ENCODE measurements at regions not wholly inside any gene's neighbourhood (a gene's known extent, or its start where the extent isn't known, plus 50 kb on each side); places are given as distances from the start of the nearest gene placed in this dataset.

- CTCF ChIA-PET = no interaction called here
Observed at GRCh38 chr21:35338881-35339632, 290.0 kb upstream of the RUNX1 start.

DNA sequence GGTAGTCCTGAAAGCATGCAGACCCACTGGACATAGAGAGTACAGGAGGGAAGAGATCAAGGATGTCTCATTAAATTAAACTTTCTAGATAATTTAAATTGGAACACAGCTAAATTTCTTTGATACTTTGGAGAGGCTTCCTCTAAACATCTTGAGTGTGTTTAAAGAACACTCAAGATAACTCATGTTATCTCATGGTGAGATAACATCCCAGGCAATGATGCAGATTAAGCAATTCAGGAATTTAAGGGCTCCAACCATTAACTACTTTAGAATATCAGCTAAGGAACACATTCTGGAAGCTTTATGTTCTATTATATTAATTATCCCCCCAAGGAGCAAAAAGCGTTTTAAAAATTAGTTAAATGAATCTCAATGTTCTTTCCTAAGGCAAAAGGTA lies 289.2 kb upstream of the RUNX1 start:
- CTCF ChIA-PET = no interaction called here
- H3K4me1 ChIP-seq (ENCODE audit: control insufficient read depth in 1 of 2, insufficient read depth in 2 of 2, low read depth in 1 of 2, low read length in 1 of 2) = no peaks in the 10 kb centered on the region; a peak in 1 of 4 replicates
- no peaks in the 10 kb centered on the region for H3K9me2 ChIP-seq
- H3K79me2 ChIP-seq (ENCODE audit: insufficient read depth) = no peaks in the 10 kb centered on the region
- no peaks in the 10 kb centered on the region for H3K36me3 ChIP-seq (replicated peaks in 1 of 2; ENCODE audit: control insufficient read depth in 1 of 2, insufficient read depth in 2 of 2, low read length in 1 of 2)
- H3F3A ChIP-seq (replicated peaks; ENCODE audit: insufficient read depth) = no peaks in the 10 kb centered on the region
- DNase-seq = no peak
- H4K20me1 ChIP-seq (ENCODE audit: insufficient read depth) = no peaks in the 10 kb centered on the region
- no peak overlapping the region for H3K27ac ChIP-seq (ENCODE audit: low read depth in 2 of 2, low read length in 1 of 2)
- no peak for TF ChIP-seq FOXM1 (IDR thresholded peaks at IDR 0.05; ENCODE audit: low read depth)
- no peak for TF ChIP-seq MXI1 (IDR thresholded peaks at IDR 0.05; ENCODE audit: low read depth, low read length)
- no peak for TF ChIP-seq RAD21 (IDR thresholded peaks at IDR 0.05; ENCODE audit: low read length)
- no peak for TF ChIP-seq JUND (IDR thresholded peaks at IDR 0.05)
- no peak for TF ChIP-seq RXRA (IDR thresholded peaks at IDR 0.05; ENCODE audit: borderline replicate concordance, low read depth)
- no peak for TF ChIP-seq EP300 (IDR thresholded peaks at IDR 0.05; ENCODE audit: borderline replicate concordance in 1 of 2, low read depth in 1 of 2, low read length in 1 of 2)
- no peak for TF ChIP-seq SIN3A (IDR thresholded peaks at IDR 0.05; ENCODE audit: borderline replicate concordance, low read depth, low read length)
- no peak for TF ChIP-seq POLR2AphosphoS5 (IDR thresholded peaks at IDR 0.05; ENCODE audit: low read depth, low read length)
- no peak for TF ChIP-seq YY1 (IDR thresholded peaks at IDR 0.05; ENCODE audit: low read depth)
- TF ChIP-seq TEAD4 (IDR thresholded peaks at IDR 0.05; ENCODE audit: borderline replicate concordance, insufficient read depth) = no peak
- TF ChIP-seq SMC3 (IDR thresholded peaks at IDR 0.05; ENCODE audit: low read depth, low read length) = no peak
- WGBS (ENCODE audit: low lambda C conversion rate) = 54% methylated on average over 1 of the region's 1 CpG
- H3K4me2 ChIP-seq = no peak overlapping the region
- no peaks in the 10 kb centered on the region for H3K9me3 ChIP-seq
- H2AFZ ChIP-seq (ENCODE audit: low read depth) = no peak overlapping the region
- H3K27me3 ChIP-seq (ENCODE audit: insufficient read depth) = no peaks in the 10 kb centered on the region
- H3K4me3 ChIP-seq (ENCODE audit: low read depth in 2 of 2, low read length in 1 of 2) = no peak overlapping the region
- POLR2A ChIA-PET = no interaction called here
- no peak overlapping the region for H3K9ac ChIP-seq

More at GRCh38 chr21:35338881-35339632, 290.0 kb upstream of the RUNX1 start:
- no peaks in the 10 kb centered on the region for H3K36me3 ChIP-seq (replicated peaks in 1 of 2; ENCODE audit: control insufficient read depth in 1 of 2, insufficient read depth in 2 of 2, low read length in 1 of 2)
- no peaks in the 10 kb centered on the region for H3K27me3 ChIP-seq (ENCODE audit: insufficient read depth)
- H3K4me1 ChIP-seq (ENCODE audit: control insufficient read depth in 1 of 2, insufficient read depth in 2 of 2, low read depth in 1 of 2, low read length in 1 of 2) = no peaks in the 10 kb centered on the region; a peak in 1 of 4 replicates
- no peak overlapping the region for H3K4me3 ChIP-seq (ENCODE audit: low read depth in 2 of 2, low read length in 1 of 2)
- H3K4me2 ChIP-seq = no peak overlapping the region
- no peaks in the 10 kb centered on the region for H3K9me3 ChIP-seq
- DNase-seq = no peak
- H3K27ac ChIP-seq (ENCODE audit: low read depth in 2 of 2, low read length in 1 of 2) = no peak overlapping the region
- TF ChIP-seq USF1 (IDR thresholded peaks at IDR 0.05; ENCODE audit: borderline replicate concordance, low read depth) = no peak
- TF ChIP-seq NFIC (IDR thresholded peaks at IDR 0.05; ENCODE audit: borderline replicate concordance) = no peak
- TF ChIP-seq PBX3 (IDR thresholded peaks at IDR 0.05) = no peak
- no peak for TF ChIP-seq IRF3 (IDR thresholded peaks at IDR 0.05; ENCODE audit: low read depth, low read length)
- TF ChIP-seq FOSL2 (IDR thresholded peaks at IDR 0.05; ENCODE audit: borderline replicate concordance, low read depth) = no peak
- TF ChIP-seq MXI1 (IDR thresholded peaks at IDR 0.05; ENCODE audit: low read depth, low read length) = no peak
- TF ChIP-seq FOXM1 (IDR thresholded peaks at IDR 0.05; ENCODE audit: low read depth) = no peak
- TF ChIP-seq GABPA (IDR thresholded peaks at IDR 0.05; ENCODE audit: low read depth) = no peak
- no peak for TF ChIP-seq RCOR1 (IDR thresholded peaks at IDR 0.05; ENCODE audit: low read length)
- TF ChIP-seq TAF1 (IDR thresholded peaks at IDR 0.05; ENCODE audit: borderline replicate concordance, low read depth, low read length) = no peak
- TF ChIP-seq MAX (IDR thresholded peaks at IDR 0.05; ENCODE audit: low read depth) = no peak
- TF ChIP-seq ELF1 (IDR thresholded peaks at IDR 0.05) = no peak
- no peak for TF ChIP-seq JUND (IDR thresholded peaks at IDR 0.05)
- H3K9me2 ChIP-seq = no peaks in the 10 kb centered on the region
- H3F3A ChIP-seq (replicated peaks; ENCODE audit: insufficient read depth) = no peaks in the 10 kb centered on the region
- 81% methylated on average over 6 of the region's 6 CpGs for WGBS (ENCODE audit: low lambda C conversion rate)
- H2AFZ ChIP-seq (ENCODE audit: low read depth) = no peak overlapping the region
- no peaks in the 10 kb centered on the region for H3K79me2 ChIP-seq (ENCODE audit: insufficient read depth)
- H3K9ac ChIP-seq = no peak overlapping the region
- no peaks in the 10 kb centered on the region for H4K20me1 ChIP-seq (ENCODE audit: insufficient read depth)
- POLR2A ChIA-PET = no interaction called here

Measured in SK-N-SH (cell line).